Left hindlimb (tissue), 1 donor: ENCODE measurements at regions not wholly inside any gene's neighbourhood (a gene's known extent, or its start where the extent isn't known, plus 50 kb on each side); places are given as distances from the start of the nearest gene placed in this dataset.

Experiments used
- DNase-seq: peaks from one replicate; pipeline ENCODE4 v3.0.0-alpha.2; 2018

DNA sequence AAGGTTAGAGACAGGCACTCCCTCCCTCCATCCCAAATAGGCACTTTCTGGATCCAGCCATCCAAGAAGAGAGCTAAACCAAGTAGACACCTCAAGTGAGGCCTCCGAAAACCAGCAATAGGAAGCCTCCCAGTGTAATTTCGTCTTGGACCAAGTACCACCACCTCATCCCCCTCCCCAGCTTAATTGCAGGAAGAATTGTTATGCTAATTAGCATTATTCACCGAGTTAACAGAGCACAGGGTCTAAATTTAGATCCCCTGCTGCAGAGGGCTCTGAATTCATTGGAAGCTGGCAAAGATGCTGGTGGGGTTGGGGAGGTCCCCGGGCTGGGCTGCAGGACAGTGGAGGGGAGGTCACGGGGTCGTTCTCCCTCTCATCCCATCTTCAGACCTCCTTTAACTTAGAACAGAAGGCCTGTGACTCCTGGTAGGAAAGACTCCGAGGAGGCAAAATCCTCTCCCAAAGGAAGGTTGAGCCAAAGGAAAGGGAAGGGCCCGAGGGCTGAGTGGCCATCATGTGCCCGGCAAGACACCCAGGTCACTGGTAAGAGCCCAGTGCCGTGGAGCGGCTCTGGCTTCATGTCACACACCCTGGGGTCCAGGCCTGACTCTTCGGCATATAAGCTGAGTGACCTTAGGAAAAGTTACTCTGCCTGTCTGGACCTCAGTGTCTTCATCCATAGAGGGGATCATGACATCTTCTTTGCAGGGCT is 209.2 kb upstream of the GRIK3 start:
- no peak for DNase-seq

DNA sequence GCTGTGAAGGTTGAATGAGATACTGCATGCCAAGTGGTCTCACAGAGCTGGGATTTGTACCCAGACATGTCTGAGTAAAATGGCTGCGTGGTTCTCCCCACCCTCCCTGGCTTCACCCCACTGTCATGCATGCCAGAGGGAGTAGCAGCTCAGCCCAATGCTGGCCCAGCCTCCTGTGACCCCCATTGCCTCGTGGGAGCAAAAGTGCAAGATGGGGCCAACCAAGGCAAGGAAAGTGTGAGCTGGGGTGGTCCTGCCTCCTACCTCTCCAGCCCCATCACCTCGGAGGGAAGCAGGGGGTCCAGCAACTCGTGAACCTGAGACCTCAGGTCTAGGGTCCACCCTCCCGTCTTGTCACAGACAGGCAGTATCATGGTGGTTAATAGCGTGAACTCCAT is 209.8 kb upstream of the GRIK3 start:
- DNase-seq: no peak

GRCh38 chr1:37244815-37245214 is 210.5 kb upstream of the GRIK3 start:
- no peak for DNase-seq

DNA sequence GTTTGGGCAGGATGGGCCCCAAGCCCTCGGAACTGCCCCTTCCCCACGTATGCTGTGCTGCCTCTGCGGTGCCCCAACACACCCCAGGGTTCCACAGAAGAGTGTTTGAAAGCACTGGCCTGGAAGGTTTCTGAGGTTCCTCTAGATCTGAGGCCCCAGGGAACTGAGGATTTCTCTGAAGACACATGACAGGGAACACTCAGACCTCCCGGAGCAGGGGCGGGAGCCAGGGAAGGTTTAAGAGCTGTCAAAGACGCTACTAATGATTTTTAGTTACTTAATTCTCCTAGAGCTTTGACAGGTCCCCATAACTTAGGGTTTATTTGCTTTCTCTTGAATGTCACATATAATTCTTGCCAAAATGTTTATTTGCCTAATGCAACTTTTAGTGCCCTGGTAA is 212.3 kb upstream of the GRIK3 start:
- DNase-seq: no peak

GRCh38 chr1:37250371-37250770 is 216.1 kb upstream of the GRIK3 start:
- no peak for DNase-seq

DNA sequence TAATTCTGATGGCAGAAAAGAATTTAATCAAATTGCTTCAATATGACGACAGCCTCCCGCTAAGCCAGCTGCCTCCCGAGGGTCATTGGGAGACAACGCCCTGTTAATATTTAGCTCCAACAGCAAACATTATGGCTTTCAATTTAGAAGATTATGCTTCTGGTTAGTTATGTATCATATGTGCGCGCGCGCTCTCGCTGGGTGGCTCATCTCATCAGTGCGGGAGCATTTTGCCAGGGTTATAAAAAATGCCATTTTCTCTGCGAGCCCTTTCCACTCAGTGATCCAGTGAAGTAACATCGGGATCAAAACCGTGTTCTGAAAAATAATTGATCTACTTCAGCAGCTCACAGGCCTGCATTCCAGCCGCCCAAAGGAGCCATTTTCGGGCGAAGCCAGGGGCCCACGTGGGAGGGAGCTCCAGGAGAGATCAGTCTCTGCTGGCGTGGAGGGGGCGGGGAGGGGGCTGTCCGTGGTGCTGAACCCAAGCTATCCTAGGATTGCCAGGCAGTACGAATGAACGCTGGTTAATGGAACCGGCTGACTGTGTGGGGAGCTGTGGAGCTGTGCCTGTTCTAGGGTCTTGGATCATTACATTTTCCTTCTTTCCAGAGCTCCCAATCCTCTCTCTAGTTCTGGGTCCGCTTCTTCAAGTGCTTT is 219.1 kb upstream of the ZC3H12A start:
- peak; percentile 54 for DNase-seq

DNA sequence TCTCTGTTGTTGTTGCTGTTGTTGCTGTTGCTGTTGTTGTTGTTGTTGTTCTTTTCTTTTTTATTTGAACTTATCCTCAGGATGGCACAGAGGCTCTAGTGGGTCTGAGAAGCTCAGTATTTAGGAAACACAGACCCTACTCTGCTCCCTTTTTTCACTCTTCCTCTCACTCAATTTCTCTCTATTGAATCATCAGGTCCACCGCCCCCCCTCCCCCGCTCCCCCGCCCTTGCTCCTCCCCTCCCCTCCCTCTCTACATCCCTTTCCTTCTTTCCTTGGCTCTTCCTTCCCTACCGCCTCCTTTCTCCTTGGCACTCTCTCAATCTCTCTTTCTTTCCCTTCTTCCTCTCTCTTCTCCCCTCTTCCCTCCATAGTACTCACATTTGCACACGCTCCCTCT is 218.5 kb upstream of the ZC3H12A start:
- DNase-seq: no peak

DNA sequence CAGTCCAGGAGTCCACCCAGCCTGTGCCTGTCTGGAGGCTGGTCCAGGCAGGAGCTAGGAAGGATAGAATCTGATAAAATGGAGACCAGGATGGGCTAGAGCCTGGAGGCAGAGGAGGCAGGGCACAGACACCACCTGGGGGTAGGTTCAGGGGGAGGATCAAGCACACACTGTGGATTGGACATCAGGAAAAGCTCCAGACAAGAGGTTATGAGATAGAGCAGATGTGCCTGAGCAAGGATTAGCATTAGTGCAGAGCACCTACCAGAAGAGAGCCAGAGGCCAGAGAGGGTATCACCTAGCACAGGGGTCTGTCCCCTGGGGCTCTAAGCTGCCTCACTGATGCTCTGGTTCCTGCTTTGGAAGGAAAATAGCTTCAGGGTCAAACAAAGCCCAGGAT is 216.7 kb upstream of the ZC3H12A start:
- no peak for DNase-seq

DNA sequence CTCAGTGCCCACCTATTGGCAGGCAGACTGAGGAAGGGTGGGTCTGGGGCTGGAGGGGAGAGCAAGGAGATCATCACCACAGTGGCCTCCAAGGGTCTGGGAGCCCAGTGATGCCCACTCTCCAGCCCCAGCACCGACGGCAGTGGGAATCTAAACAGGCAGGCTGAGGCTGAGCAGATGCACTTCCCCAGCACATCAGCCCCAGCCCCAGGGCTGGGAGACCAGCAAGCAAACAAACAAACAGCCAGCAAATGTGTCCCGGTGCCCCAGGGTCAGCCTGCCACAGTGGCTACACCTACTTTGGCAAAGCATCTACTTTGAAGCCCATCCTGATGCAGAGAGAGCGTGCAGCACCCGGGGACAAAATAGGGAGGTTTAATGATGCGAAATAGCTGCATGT is 216.3 kb upstream of the ZC3H12A start:
- no peak for DNase-seq

GRCh38 chr1:37259019-37259418 is 215.4 kb upstream of the ZC3H12A start:
- no peak for DNase-seq

DNA sequence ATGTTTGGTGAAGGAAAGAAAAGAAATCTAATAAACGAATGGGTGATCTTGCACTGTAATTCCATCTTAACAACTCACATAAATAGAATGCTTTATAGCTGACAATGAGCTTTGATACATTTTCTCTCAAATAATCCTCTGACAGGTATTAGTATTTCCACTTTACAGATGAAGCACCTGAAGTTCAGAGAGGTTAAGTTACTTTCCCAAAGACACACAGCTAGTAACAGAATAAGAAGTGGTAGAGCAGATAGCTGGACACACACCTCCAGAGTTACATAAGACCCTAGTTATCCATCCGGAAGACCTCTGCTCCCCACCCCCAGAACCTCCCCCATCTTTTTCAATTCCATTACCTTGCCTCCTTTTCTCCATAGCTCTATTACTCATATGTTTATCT is 213.3 kb upstream of the ZC3H12A start:
- no peak for DNase-seq

DNA sequence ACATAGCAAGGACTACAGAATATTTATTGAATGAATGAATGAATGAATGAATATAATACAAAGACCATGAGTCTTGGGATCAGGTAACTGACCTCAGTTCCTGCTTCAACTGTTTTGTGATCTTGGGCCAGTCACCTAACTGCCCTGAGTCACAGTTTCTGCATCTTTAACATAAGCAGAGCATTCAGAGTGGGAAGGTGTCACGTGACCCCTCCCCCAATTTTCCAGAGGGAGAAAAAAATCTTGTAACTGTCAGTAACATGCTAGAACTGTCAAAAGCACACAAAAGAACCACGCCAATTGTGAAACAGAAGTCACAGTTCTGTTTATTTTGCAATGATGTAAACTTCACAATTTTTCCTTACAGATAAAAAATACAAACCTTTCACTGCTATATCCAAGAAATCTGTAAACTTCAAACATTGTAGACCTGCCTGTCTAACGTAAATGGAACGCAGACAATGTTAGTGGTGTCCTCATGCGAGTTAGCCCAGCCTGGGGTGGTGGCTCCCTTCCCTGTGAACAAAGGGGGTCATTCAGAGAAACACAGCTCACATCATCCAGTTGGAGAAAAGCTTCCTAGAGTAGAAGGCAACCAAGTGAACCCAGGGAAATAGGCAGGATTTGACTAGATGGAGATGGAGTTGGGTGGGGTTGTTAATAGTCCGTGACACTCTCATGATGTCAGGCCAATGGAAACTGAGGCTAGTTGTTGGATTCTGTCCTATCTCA is 211.8 kb upstream of the ZC3H12A start:
- DNase-seq: no peak

DNA sequence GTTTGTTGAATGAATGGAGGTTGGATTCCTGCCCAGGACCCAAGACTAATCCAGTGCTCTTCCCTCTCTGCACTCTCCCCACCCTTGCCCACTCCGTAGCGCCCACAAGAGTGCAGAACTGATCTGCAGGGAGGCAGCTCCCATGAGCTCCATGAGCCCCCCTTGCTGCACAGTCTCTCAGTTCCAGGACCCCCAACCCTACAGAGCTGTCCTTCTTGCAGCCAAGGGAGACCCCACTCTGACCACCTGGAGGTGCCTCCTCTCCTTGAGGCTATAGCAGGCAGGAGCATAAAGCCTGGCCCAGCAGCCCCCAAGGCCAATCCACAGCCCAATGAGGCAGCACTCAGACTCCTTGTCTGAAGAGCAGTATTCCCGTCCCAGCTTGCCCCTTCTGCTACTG is 209.2 kb upstream of the ZC3H12A start:
- DNase-seq: no peak

DNA sequence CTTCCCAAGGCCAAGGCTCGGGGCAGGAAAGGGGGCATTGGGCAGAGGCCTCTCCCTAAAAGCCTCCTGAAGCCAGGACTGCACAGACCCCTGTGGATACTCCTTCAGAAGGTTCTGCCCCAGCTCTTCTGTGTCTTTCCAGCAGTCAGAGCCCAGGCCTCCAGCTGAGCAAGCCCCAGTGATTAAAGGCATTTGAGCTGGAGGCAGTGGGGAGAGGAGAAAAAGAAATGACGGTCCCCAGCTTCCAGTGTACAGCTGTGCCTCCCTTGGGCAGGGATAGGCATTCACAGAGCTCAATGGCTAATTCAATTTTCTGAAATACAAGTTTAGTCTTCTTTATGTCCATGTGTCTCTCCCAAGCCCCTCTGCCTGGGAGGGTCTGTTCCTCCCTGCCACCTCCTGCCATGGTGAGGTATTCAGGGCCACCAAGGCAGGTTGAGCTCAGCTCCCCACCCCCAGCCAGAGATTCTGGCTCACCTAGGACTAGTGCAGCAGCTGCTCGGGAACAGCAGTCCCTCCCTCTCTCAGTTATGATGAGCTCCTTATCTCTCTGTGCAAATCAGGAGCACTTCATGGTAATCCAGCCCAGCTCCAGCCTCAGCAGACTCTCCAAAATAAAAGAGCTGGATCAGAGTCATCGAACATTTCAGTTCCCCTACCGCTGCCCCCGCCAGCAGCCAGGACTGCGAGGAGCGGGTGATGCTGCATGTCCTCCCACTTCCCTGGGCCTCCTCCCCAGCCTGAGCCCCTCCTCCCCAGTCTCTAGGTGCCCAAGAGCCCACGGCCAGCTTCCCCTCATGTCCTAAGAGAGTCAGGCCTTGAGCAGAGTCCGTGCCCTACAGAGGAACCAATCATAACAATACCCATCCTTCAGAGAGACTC is 208.4 kb upstream of the ZC3H12A start:
- no peak for DNase-seq

- DNase-seq: no peak
Observed at GRCh38 chr1:37267111-37267835, 207.1 kb upstream of the ZC3H12A start.

GRCh38 chr1:37270639-37271038 is 203.7 kb upstream of the ZC3H12A start:
- no peak for DNase-seq

GRCh38 chr1:37272626-37273025 is 201.8 kb upstream of the ZC3H12A start:
- DNase-seq: no peak

DNA sequence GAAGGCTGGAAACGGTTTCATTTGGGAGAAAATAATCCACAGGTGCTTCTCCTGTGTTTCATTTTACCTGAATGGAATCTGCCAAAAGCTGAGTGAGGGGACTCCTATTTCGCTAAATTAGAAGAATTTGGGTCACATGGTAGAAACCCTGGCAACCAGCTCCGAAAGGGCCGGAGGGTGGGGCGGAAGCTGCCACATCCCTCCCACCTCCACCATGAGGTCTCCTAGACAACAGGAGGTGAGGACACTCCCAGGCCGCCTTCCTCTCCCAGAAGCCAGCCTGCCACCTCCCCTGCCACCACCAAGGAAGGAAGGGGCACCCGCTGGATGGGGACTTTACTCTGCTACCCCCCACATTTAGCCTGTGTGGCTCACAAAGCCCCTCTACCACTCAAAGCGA is 199.9 kb upstream of the ZC3H12A start:
- no peak for DNase-seq

GRCh38 chr1:37274938-37275631 is 199.3 kb upstream of the ZC3H12A start:
- no peak for DNase-seq

- DNase-seq: no peak
Observed at GRCh38 chr1:37277366-37277765, 197.0 kb upstream of the ZC3H12A start.

DNA sequence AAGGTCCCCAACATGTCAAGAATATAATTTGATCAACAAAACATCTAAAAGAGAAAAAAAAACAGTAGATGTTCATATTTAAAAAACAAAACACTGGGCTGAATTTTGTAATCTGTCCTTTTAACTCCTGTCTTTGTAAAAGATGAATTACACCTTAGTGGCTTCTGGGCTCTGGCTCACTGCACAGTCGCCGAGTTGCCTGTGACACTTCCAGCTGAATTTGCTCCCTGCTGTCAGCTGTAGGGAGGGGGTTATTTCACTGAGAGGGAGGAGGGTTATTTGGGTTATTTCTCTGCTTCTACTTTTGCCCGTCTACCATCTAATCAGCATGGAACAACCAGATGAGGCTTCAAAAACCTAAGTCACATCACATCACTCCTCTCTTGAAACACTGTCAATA is 193.0 kb upstream of the ZC3H12A start:
- no peak for DNase-seq

DNA sequence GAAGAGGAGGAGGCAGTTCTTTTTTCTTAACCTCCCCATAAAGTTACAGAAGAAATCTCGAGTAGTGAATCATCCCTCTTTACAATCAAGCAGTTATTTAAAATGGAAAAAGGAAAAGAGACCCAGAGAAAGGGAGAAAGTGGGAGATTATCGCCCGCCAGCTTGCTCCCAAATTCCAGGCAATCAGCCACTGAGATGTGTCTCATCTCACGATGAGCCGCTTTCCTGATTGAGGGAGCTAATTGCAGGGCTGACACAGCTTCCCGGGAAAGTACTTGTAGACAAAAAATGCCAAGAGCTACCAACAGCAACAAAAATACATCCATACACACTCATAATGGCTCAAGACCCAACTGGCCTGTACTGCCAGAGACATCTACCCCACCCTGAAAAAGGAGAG is 191.6 kb upstream of the ZC3H12A start:
- DNase-seq: no peak
